WTC11 (cell line): ENCODE measurements at regions not wholly inside any gene's neighbourhood (a gene's known extent, or its start where the extent isn't known, plus 50 kb on each side); places are given as distances from the start of the nearest gene placed in this dataset.

ENCODE experiments used
- ATF3 ChIP-seq: sonication (generic); formaldehyde crosslinking; conservative IDR thresholded peaks from 2 replicates; pipeline ENCODE4 v1.8.1; 2022; ENCODE audit warnings: mild to moderate bottlenecking, missing genetic modification reagents
- CREB1 ChIP-seq: sonication (generic); formaldehyde crosslinking; IDR thresholded peaks from 2 replicates; pipeline ENCODE4 v1.8.0; 2023; ENCODE audit warnings: mild to moderate bottlenecking, missing genetic modification reagents
- ELF4 ChIP-seq: sonication (generic); formaldehyde crosslinking; IDR thresholded peaks from 2 replicates; pipeline ENCODE4 v1.8.1; 2022; ENCODE audit warnings: low read depth, mild to moderate bottlenecking, moderate library complexity, missing genetic modification reagents
- HMGXB4 ChIP-seq: sonication (generic); formaldehyde crosslinking; IDR thresholded peaks from 2 replicates; pipeline ENCODE4 v1.8.1; 2023; ENCODE audit warnings: mild to moderate bottlenecking, moderate library complexity, missing genetic modification reagents
- JUN ChIP-seq: sonication (generic); formaldehyde crosslinking; IDR thresholded peaks from 2 replicates; pipeline ENCODE4 v1.8.0; 2023; ENCODE audit warnings: mild to moderate bottlenecking, missing genetic modification reagents
- KAT7 ChIP-seq: sonication (generic); formaldehyde crosslinking; IDR thresholded peaks from 2 replicates; pipeline ENCODE4 v1.8.1; 2023; ENCODE audit warnings: missing genetic modification reagents, mild to moderate bottlenecking, borderline replicate concordance
- PREB ChIP-seq: sonication (generic); formaldehyde crosslinking; IDR thresholded peaks from 2 replicates; pipeline ENCODE4 v1.8.1; 2022; ENCODE audit warnings: mild to moderate bottlenecking, missing genetic modification reagents, moderate library complexity, borderline replicate concordance
- SMAD3 ChIP-seq: sonication (generic); formaldehyde crosslinking; IDR thresholded peaks from 2 replicates; pipeline ENCODE4 v1.8.0; 2022; ENCODE audit warnings: missing genetic modification reagents, mild to moderate bottlenecking, borderline replicate concordance
- SP1 ChIP-seq: sonication (generic); formaldehyde crosslinking; conservative IDR thresholded peaks from 2 replicates; pipeline ENCODE4 v1.8.1; 2022; ENCODE audit warnings: missing genetic modification reagents
- ZNF232 ChIP-seq: sonication (generic); formaldehyde crosslinking; IDR thresholded peaks from 2 replicates; pipeline ENCODE4 v1.8.0; 2022; ENCODE audit warnings: mild to moderate bottlenecking, missing genetic modification reagents
- ZNF671 ChIP-seq: fragments of 250-450 bp; sonication (Bioruptor Pico); IDR thresholded peaks from 2 replicates; pipeline ENCODE4 v1.8.0; 2021; ENCODE audit warnings: mild to moderate bottlenecking
- TF ChIP-seq, protein P1 (sequence below): fragments of 200-600 bp; IDR thresholded peaks from 2 replicates; pipeline ENCODE4 v1.8.0; 2022; ENCODE audit warnings: antibody characterized with exemption

GRCh38 chr5:9715891-9716335 is 85.8 kb upstream of the TAS2R1 start:
- TF ChIP-seq, protein P1, sequence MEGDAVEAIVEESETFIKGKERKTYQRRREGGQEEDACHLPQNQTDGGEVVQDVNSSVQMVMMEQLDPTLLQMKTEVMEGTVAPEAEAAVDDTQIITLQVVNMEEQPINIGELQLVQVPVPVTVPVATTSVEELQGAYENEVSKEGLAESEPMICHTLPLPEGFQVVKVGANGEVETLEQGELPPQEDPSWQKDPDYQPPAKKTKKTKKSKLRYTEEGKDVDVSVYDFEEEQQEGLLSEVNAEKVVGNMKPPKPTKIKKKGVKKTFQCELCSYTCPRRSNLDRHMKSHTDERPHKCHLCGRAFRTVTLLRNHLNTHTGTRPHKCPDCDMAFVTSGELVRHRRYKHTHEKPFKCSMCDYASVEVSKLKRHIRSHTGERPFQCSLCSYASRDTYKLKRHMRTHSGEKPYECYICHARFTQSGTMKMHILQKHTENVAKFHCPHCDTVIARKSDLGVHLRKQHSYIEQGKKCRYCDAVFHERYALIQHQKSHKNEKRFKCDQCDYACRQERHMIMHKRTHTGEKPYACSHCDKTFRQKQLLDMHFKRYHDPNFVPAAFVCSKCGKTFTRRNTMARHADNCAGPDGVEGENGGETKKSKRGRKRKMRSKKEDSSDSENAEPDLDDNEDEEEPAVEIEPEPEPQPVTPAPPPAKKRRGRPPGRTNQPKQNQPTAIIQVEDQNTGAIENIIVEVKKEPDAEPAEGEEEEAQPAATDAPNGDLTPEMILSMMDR: no peak
- no peak for TF ChIP-seq HMGXB4 (CRISPR knock-in tag)
- no peak for TF ChIP-seq KAT7
- TF ChIP-seq CREB1 (CRISPR knock-in tag): no peak
- TF ChIP-seq PREB (CRISPR knock-in tag): no peak
- no peak for TF ChIP-seq ATF3 (CRISPR knock-in tag)
- TF ChIP-seq ELF4 (CRISPR knock-in tag): no peak
- TF ChIP-seq JUN (CRISPR knock-in tag): no peak
- TF ChIP-seq SMAD3 (CRISPR knock-in tag): no peak
- TF ChIP-seq ZNF232 (CRISPR knock-in tag): no peak
- no peak for TF ChIP-seq ZNF671 (CRISPR knock-in tag)
- TF ChIP-seq SP1 (CRISPR knock-in tag): no peak
